H1 (cell line): ENCODE measurements at regions not wholly inside any gene's neighbourhood (a gene's known extent, or its start where the extent isn't known, plus 50 kb on each side); places are given as distances from the start of the nearest gene placed in this dataset.

Experiments used
- MAFK ChIP-seq: IDR thresholded peaks from 2 replicates; pipeline ENCODE4 v1.6.1; 2012; ENCODE audit warnings: low read depth, mild to moderate bottlenecking, improper control_type of control experiment, low read length
- TAF7 ChIP-seq: optimal IDR thresholded peaks from 2 replicates; pipeline ENCODE3; 2011; ENCODE audit warnings: low read depth, mild to moderate bottlenecking, inconsistent platforms, low read length, moderate library complexity, borderline replicate concordance
- TF ChIP-seq, protein P1 (sequence below): IDR thresholded peaks from 2 replicates; pipeline ENCODE4 v1.6.1; 2012; ENCODE audit warnings: low read length, inconsistent platforms

DNA sequence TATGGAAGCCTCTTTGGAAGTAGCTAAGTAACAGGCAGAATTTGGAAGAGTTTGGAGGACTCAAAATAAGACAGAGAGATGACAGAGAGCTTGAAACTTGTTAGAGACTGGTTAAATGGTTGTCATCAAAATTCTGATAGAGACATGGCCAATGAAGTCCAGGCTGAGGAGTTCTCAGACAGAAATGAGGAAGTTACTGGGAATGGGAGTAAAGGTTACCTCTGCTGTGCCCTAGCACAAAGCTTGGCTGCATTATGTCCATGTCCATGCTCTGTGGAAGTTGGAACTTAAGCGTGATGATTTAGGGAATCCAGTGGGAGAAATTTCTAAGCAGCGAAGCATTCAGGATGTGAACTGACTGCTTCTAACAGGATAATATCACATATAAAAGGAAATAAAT is 146.2 kb upstream of the NDST4 start (continued):
- TF ChIP-seq, protein P1, sequence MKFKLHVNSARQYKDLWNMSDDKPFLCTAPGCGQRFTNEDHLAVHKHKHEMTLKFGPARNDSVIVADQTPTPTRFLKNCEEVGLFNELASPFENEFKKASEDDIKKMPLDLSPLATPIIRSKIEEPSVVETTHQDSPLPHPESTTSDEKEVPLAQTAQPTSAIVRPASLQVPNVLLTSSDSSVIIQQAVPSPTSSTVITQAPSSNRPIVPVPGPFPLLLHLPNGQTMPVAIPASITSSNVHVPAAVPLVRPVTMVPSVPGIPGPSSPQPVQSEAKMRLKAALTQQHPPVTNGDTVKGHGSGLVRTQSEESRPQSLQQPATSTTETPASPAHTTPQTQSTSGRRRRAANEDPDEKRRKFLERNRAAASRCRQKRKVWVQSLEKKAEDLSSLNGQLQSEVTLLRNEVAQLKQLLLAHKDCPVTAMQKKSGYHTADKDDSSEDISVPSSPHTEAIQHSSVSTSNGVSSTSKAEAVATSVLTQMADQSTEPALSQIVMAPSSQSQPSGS: no peak
- no peak for TF ChIP-seq MAFK
- no peak for TF ChIP-seq TAF7
